HG02610 (cell line): ENCODE measurements at regions not wholly inside any gene's neighbourhood (a gene's known extent, or its start where the extent isn't known, plus 50 kb on each side); places are given as distances from the start of the nearest gene placed in this dataset.

ENCODE experiments used
- ATAC-seq: cut with Tn5 transposase; IDR thresholded peaks from one replicate; pipeline ENCODE4 v1.9.1; 2021; ENCODE audit warnings: mild to moderate bottlenecking, moderate library complexity; ENCODE audit not compliant: unreplicated experiment

DNA sequence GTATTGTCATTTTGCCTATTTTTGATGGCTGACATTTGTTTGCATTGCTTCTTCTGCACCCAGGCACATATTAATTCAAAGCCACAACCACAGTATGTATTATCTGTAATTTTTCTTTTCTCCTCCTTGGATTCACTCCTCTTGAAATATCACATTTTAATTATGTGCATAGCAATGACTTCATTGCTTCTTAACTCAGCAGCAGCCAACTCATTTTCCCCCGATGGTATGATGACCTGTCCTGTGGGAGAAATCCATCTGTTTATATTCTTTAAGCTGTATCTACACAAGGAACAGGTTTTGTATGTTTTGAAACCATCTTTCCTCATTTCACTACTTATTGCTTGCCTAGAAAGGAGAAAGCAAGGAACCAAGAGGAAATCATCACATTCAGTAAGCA is 588.8 kb downstream of the INHBA start:
- ATAC-seq = no peak

DNA sequence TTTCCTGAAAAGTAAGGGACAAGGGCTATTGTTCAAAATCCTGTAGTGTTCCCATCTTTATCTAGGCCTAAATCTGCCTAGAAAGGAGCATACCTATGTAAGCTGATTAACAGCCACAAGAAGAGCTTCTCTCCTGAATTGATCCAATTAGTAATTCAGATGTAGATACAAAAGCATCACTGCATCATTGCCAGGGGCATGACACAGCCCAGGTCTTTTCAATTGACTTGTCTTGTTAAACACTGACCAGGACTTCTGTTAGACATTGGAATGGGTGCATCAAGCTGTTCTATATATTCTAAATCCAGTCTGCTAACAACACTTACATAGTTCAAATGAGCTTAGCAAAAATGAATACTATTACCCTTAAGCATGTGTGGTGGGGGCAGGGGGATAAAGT is 589.2 kb downstream of the INHBA start:
- ATAC-seq = no peak

DNA sequence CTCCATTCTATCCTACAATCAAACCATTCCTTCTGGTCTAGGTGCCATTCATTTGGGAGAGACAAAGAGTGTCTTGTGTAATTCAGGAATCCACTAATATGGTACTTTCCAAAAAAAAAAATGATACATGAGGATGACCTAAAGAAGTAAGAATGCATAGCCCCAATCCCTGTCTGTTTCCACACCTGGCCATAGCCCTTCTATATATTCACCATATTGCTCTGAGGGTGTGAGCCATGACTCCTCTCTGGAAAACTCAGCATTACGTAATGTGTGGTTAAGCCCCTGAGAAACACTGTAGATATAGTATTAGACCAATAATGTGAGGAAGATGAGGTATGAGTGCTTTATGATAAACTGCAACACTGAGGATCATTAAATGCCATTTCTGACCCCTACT is 592.7 kb downstream of the INHBA start:
- no peak for ATAC-seq

DNA sequence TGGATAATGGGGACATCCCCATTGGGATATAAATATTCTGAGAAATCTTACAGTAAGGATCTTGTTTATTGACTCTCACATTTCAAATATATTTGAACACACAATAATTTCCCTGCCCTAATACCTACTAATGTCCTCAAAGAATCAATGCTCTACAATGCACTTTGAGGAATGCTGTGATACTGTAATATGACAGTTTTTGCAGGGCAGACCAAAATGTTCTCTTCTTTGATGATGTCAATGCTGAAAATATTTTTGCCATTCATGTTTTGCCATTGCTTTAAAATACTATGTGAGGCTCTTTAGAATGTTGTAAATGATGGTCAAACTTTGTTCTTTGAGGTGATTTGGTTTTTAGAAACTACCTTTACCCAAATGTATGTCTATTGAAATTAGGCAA is 594.1 kb downstream of the INHBA start:
- ATAC-seq = no peak

DNA sequence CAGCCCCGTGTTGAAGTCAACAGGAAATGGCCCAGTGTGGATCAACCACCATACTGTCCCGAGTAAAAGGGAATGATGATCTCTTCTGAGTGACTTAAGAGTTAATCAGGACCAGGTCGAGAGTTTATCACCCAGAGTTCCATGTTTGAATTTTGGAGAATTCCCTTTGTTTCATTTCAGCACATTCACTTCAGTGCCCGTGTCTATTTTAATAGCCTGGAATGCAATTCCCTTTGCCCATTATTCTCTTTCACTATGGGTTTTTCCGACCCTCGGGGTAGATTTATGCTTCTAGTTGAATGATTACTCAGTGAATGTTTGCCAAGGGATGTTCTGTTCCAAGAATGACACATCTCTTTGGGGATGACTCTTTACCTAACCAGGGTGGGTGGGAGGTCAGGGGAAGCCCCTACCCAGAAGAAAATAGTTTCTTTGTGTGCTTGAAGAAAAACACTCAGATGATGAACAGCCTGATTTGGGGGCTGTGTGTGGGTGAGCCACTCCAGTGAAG is 594.9 kb downstream of the INHBA start:
- peak; percentile 43 for ATAC-seq

DNA sequence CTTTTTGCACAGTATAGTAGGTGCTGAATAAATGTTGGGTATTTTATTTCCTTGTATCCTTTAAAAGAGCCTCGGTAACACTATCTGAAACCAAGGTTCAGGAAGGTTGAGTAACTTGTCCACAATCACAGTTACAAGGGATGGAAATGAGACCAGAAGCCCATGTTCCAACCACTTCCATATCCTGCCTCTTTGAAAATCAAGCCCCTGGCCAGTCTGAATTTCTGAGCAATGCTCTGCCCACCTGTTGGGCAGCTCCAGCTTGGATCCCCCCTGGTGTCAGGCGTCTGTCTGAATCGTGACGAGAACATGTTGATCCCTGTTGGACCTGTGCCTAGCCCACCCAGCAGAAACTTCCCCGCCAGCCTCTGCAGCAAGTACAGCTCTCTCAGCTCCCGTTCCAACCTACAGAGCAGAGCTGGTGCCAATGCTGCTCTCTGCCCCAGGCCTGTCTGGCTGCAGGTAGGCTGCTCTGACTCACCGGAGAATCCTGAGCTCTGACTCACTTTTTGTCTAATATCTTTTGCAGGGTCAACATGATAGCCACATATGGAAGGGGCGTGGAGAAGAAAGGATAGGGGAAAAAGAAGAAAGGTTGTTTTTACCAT is 595.5 kb downstream of the INHBA start:
- ATAC-seq = peak; percentile 36

DNA sequence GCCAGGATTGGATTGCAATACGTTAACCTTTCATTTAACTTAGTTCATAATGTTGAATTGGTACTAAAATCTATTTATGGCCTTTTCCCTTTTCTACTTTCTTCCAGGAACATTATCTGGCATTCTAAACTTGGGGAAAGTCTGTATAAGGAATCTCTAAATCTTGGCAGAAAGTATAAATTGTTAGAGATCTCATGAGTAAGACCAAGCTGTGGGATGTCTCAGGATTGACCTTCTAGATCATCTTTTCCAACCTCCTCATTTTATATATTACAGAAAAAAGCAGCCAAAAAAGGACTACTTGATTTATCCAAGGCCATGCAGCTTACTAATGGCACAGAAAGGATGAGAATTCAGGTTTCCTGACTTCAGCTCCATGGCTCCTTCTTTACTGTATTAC is 598.3 kb downstream of the INHBA start:
- ATAC-seq = no peak

DNA sequence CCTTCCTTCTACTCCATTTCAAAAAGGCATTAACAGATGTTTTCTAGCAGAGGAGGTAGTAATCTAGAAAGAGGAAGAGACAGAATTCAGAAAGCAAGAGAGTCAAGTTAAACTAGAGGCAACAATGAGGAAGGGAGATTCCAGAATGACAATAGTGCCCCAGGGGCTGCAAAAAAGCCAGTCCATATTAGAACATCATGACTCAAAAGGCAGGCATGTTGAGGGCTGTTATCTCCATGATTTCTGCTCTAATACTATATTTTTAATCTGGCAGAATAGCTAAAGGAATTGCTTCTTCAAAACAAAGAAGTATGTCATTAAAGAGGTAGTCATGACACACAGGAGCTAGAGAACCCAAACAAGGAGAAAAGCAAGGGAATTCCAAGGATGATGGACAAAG is 599.6 kb downstream of the INHBA start:
- ATAC-seq = peak; percentile 85

DNA sequence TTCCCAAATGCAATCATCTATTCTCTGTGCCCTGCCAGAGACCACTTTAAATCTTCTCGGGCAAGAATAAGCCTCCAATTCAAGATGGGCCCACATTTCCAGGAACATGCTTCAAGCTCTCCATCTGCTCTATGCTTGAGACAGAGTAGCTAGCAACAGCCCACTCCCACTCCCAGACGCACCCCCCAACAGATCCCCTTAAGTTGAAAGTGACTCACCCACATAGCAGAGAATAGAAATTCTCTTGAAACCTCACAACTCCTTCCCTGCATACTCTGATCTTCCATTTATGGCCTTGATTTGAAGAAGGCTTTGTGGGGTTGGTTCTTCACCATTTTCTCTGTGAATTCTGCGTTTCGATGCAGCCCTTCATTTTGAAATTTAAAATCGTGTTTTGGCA is 604.0 kb downstream of the INHBA start:
- ATAC-seq = no peak

DNA sequence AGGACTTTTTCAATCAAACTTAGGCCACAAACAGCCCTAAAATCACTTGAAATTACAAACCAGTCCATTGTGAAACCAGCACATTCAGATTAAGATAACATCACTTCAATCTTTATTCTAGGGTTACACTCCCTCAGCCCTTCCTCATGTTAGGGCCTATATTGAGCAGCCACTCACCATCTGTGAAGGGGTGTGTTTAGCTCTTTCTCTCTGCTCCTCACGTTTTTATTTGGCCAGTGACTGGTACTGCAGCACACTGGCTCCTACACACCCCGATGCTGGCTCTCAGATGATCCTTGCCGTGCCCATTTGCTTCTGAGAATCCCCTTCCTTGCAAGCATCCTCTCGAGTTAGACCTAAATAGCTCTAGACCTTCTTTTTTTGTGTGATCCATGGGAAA is 604.5 kb downstream of the INHBA start:
- ATAC-seq = no peak

DNA sequence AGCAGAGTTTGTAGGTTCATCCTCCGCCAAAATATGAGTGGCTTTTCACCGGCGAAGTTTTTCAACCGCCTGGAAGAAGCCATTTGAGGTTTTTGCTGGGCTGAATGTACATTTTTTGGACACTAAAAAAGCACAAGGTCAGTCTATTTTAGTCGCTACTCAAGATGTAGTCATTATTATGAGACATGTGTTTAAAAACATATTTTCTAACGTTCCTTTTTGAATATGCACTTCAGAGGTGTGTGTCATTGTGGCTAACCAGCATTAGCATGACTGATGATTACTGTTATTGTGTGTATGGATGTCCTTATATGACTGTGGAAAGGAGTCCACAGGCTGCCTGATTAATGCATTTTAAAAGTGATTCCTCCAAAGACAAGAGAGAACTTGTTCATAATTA is 605.4 kb downstream of the INHBA start:
- ATAC-seq = no peak

DNA sequence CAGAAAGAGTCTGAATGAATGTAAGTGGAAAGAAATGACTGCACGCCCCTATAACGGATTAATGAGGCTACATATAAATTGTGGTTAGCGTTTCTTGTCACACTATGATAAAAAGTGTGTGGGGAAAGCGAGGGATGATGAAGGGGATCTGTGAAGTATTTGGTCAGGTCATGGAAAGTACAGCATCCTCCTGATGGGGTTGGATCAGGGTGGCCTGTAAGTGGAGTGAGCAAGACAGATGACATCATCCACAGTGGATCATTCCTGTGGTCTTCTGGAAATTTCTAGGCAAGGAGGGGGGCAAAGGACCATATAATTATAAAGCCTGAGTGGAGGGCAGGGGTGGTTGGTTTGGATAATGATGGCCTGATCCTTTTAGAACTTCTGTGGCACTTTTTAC is 606.0 kb downstream of the INHBA start:
- ATAC-seq = no peak

DNA sequence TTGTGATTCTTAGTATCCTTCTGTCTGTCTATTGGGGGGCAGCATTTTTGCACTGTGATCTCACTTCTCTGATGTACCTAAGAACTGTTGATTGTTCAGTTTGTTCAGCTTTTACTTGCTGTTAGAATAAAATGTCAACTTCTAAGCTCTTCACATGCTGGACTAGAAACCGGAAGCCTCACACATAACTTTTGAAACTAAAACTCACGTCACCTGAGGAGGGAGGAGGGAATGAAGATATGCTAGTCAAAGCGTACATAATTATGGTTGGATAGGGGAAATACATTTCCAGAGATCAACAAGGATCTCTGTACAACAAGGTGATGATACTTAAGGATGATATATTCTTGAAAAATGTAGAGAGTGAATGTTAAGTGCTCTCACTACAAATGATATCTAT is 609.7 kb downstream of the INHBA start:
- no peak for ATAC-seq

DNA sequence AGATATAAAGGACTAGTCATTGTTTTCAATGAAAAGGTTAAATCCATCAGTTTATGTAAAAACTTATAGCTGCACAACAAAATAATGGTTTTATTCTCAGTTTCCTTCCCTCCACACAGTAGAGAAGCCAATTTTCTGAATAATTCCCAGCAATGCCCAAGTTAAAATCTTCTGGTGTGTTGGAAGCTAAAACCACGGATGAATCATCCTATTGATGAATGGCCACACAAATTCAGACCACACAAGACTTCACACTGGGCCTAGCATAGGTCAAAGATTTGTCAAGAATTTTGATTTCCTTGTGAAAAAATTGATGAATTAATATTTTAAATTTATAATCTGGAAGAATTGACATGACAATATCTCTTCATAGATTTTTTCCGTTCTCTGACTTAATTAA is 617.6 kb downstream of the INHBA start:
- no peak for ATAC-seq

DNA sequence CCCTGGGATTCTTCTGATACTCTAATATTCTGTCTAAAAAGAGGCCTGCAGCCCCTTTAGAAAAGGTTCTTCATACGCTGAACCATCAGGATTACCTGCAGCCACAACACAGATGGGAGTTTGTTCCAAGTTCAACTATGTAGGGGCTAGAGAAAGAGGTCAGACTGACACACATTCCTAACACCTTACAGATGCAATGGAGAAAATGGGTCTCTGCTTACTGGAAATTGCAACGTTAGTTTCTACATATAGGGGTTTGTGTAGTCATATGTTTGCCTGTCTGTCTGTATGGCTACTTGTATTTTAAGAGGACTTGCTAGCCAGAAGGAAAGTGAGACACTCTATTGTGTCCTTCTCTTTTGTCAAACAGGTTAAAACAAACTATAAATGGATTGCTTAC is 618.5 kb downstream of the INHBA start:
- no peak for ATAC-seq

DNA sequence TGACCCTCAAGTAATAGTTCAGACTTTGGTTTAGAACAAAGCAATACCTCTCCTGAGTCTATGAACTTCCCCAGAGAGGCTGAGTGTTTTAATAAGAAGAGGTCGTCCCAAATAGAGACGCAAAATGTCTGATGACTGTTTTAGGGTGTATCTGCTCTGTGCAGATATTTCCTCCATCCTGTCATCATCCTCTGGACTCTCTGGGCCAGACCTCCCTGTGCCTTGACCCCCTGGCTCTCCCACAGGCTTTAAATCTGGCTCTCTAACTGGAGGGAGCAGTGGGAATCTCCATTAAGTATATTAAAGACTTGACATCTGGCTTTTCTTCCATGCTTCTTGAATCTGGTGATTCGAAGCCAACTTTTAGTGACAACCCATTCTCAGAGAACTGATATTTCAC is 633.3 kb downstream of the INHBA start:
- no peak for ATAC-seq

DNA sequence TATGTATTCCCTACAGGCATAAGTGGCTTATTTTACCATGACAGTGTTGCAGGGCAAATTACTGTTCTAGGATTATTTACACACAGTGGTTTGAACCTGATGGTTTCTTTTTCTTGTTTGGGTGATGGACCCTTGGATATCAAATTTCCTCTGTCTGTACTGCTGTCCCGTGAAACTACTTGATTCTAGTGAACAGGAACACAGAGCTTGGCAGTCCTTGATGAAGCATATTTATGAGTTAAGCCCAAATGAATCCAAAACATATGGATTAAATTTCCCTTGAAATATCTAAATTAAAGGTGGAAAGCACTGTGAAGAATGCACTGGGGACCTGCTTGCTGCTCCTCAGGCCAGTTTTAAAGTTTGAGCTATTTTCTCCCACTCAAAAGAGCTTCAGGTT is 635.3 kb downstream of the INHBA start:
- no peak for ATAC-seq

DNA sequence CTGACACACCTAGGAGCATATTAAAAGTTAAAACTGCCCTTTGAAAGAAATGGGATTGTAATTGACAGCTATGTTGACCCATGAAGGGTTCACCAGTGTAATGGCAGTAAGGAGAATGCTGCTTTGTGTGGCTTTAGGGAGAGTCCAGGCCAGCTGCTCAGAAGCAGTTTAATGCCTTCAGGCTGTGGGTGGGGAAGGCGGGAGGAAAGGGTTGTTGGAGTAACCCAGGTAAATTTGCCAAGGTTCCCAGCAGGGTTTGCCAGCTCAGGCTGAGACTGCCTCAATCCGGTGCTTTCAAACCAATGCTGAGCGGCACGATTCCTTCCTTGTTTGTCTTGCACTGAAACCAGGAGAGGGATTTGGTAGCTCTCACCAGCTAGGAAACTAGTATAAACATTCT is 637.2 kb downstream of the INHBA start:
- no peak for ATAC-seq

DNA sequence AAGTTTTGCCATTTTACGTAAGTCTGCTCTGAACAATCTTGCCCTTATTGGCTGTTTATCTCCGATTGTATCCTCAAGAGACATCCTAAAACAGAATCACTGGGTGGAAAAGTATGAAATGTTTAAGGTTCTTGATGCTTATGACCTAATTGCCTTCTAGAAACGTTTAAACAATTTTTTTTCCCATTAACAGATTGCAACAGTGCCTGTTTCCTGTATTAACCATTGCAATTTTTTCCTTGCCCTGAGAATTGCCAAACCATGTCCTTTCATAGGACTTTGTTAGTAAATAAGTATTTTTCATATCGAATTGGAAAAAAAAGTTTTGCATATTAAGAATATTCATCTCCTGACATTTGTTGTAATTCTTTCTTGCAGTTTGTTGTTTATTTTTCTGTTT is 639.8 kb downstream of the INHBA start:
- no peak for ATAC-seq

DNA sequence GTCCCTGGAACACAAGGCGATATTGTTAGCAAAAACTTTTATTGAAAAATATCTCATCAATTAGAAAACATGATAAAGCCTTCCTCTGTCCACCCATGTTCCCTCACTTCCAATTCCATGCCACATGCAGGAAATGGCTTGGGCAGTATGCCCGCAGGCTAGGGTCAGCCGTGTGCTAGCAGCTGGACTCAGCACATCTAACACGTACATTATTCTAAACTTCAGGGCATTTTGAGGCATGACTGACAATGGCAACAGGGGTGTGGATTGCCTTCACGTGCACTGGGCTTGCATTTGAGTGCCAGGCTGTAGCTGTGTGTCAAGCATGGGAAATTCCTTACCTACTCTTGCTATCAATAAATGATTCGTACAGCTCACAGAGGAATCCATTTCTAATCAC is 642.1 kb downstream of the INHBA start:
- no peak for ATAC-seq

DNA sequence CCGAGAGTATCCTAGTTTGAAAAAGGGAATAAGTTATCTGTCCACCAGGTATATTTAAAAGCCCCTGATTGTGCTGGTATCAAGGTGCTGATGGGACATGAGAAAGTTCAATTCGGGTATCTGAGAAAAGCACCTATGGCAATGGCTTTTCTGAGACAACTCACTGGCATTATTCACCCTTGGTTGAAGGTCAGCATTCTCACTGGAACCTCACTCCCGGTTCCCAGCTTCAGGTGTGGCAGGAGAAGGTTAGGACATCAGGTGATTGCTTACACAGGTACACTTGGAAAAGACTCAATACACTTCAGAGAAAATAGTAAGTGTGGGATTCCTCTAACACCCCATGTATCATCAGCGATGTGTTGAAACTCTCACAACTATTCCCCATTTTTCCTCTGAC is 643.1 kb downstream of the INHBA start:
- ATAC-seq = no peak

DNA sequence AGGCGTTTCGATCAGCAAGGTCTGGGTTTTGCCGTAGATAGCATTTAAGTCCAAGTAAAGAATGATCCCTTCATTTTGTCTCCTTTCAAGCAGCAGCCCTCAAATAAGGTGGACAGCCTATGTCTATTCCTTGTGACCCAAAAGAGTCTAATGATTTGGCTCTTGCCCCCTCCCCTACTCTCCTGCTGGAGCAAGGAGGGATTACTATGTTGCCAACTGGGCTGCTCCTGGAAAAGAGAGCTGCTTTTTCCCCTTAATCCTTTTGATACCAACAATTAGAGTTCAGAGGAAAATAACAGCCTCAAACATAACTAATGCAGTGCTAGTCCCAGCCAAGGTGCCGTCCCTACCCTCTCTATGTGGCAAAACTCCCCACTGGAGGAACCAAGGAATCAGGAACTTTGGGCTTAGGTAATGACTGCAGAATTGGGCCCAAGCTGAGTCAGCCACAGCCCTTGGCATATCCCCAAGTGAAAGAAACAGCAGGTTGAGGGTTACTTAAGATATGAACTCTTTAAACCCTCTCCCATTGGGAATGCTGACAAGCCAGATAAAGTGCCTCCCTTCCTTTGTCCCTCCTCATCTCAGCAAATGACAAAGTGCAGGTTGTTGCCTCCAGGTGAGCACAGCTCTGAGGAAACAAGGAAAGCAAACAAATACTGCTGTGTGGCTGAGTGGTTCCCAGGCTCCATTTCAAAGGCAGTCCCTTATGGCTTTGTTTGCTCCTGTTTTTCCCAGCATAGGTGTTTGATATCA is 643.7 kb downstream of the INHBA start:
- no peak for ATAC-seq
